ENCODE measurements at regions not wholly inside any gene's neighbourhood (a gene's known extent, or its start where the extent isn't known, plus 50 kb on each side); places are given as distances from the start of the nearest gene placed in this dataset.

GRCh38 chr4:128349921-128350320, 62.3 kb upstream of the PGRMC2 start:
- no peaks in the 10 kb centered on the region for H3K27me3 ChIP-seq (ENCODE audit: control insufficient read depth, insufficient read depth, low read length)
- H2AFZ ChIP-seq, result no peak overlapping the region
- H3K9ac ChIP-seq, result no peak overlapping the region
- no peak overlapping the region for H3K27ac ChIP-seq
- H3K4me2 ChIP-seq (ENCODE audit: low read length), result no peak overlapping the region
- peaks cover under 1% of the 10 kb centered on the region for H3K4me1 ChIP-seq
- no peaks in the 10 kb centered on the region for H3K79me2 ChIP-seq
- TF ChIP-seq CTCF (IDR thresholded peaks at IDR 0.05), result no peak
- H3K4me3 ChIP-seq (ENCODE audit: low read depth, low read length), result no peak overlapping the region
- H3K9me3 ChIP-seq (ENCODE audit: control insufficient read depth, low read length), result no peaks in the 10 kb centered on the region
- H3K36me3 ChIP-seq (ENCODE audit: control insufficient read depth, insufficient read depth, low read length), result no peaks in the 10 kb centered on the region

GRCh38 chr4:128347930-128348660, 60.5 kb upstream of the PGRMC2 start:
- TF ChIP-seq CTCF (IDR thresholded peaks at IDR 0.05), result no peak
- Histone ChIP-seq H3K27me3 (ENCODE audit: control insufficient read depth, insufficient read depth, low read length) (no peaks in the 10 kb centered on the region), H3K27ac (no peak overlapping the region), H3K9ac (no peak overlapping the region), H3K79me2 (no peaks in the 10 kb centered on the region), H3K4me3 (ENCODE audit: low read depth, low read length) (no peak overlapping the region), H2AFZ (no peak overlapping the region), H3K36me3 (ENCODE audit: control insufficient read depth, insufficient read depth, low read length) (no peaks in the 10 kb centered on the region), H3K4me2 (ENCODE audit: low read length) (no peak overlapping the region), H3K9me3 (ENCODE audit: control insufficient read depth, low read length) (no peaks in the 10 kb centered on the region), H3K4me1 (no peaks in the 10 kb centered on the region)

- H3K4me3 ChIP-seq (ENCODE audit: low read depth, low read length), result no peak overlapping the region
- no peak overlapping the region for H3K27ac ChIP-seq
- no peaks in the 10 kb centered on the region for H3K4me1 ChIP-seq
- H3K9me3 ChIP-seq (ENCODE audit: control insufficient read depth, low read length), result no peaks in the 10 kb centered on the region
- no peaks in the 10 kb centered on the region for H3K27me3 ChIP-seq (ENCODE audit: control insufficient read depth, insufficient read depth, low read length)
- H3K79me2 ChIP-seq, result no peaks in the 10 kb centered on the region
- no peak for TF ChIP-seq CTCF (IDR thresholded peaks at IDR 0.05)
- H3K9ac ChIP-seq, result no peak overlapping the region
- H3K36me3 ChIP-seq (ENCODE audit: control insufficient read depth, insufficient read depth, low read length), result no peaks in the 10 kb centered on the region
- no peak overlapping the region for H3K4me2 ChIP-seq (ENCODE audit: low read length)
- no peak overlapping the region for H2AFZ ChIP-seq
These were observed 59.7 kb upstream of the PGRMC2 start for GRCh38 chr4:128347175-128347868.

GRCh38 chr4:128346054-128346716, 58.6 kb upstream of the PGRMC2 start:
- Histone ChIP-seq H3K9me3 (ENCODE audit: control insufficient read depth, low read length) (no peaks in the 10 kb centered on the region), H3K9ac (no peak overlapping the region), H3K4me3 (ENCODE audit: low read depth, low read length) (no peak overlapping the region), H3K27me3 (ENCODE audit: control insufficient read depth, insufficient read depth, low read length) (no peaks in the 10 kb centered on the region), H3K4me2 (ENCODE audit: low read length) (no peak overlapping the region), H3K36me3 (ENCODE audit: control insufficient read depth, insufficient read depth, low read length) (no peaks in the 10 kb centered on the region), H3K27ac (no peak overlapping the region), H3K79me2 (no peaks in the 10 kb centered on the region), H3K4me1 (no peaks in the 10 kb centered on the region), H2AFZ (no peak overlapping the region)
- TF ChIP-seq CTCF (IDR thresholded peaks at IDR 0.05), result no peak

All from parathyroid adenoma (tissue), 2 donors.